Esophagus muscularis mucosa (tissue), 4 donors: ENCODE measurements at regions not wholly inside any gene's neighbourhood (a gene's known extent, or its start where the extent isn't known, plus 50 kb on each side); places are given as distances from the start of the nearest gene placed in this dataset.
"Not testable (repeated sequence)": the region's sequence is repeated elsewhere in the genome, so short reads cannot be mapped to it uniquely, and the experiment has no call there.

Experiments used
- EP300 ChIP-seq: sonication (generic); formaldehyde crosslinking; IDR thresholded peaks from one replicate; pipeline ENCODE4 v1.6.1; 2017; ENCODE audit warnings: antibody characterized with exemption
- POLR2A ChIP-seq: fragments of 450-650 bp; IDR thresholded peaks from one replicate; pipeline ENCODE4 v1.6.1; 2017; ENCODE audit warnings: antibody characterized with exemption, moderate library complexity, mild to moderate bottlenecking, low read depth
- POLR2AphosphoS5 ChIP-seq, 2 donors: sonication (generic); formaldehyde crosslinking; IDR thresholded peaks; one replicate each; pipeline ENCODE4 v1.6.1; 2017; ENCODE audit warnings: antibody characterized with exemption in 2 of 2
- TF ChIP-seq, protein P1 (sequence below), 3 experiments: fragments of 200-600 bp in 2 of 3; fragments of 450-650 bp in 1 of 3; sonication (generic) in 2 of 3; IDR thresholded peaks; one replicate each; pipeline ENCODE4 v1.5.1; 2017 to 2019; ENCODE audit warnings: antibody characterized with exemption in 3 of 3, mild to moderate bottlenecking in 2 of 3, moderate library complexity in 1 of 3

DNA sequence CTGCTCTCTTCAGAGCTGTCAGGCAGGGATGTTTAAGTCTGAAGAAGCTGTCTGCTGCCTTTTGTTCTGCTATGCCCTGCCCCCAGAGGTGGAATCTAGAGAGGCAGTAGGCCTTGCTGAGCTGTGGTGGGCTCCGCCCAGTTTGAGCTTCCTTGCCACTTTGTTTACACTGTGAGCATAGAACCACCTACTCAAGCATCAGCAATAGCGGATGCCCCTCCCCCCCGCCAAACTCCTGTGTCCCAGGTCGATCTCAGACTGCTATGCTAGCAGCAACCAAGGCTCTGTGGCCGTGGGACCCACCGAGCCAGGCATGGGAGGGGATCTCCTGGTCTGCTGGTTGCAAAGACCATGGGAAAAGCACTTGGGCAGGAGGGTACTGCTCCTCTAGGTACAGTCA, 140.5 kb upstream of the PLXNC1 start:
- not testable (repeated sequence) for TF ChIP-seq EP300; POLR2A; POLR2AphosphoS5 (IDR thresholded peaks at IDR 0.05)
- TF ChIP-seq, protein P1, sequence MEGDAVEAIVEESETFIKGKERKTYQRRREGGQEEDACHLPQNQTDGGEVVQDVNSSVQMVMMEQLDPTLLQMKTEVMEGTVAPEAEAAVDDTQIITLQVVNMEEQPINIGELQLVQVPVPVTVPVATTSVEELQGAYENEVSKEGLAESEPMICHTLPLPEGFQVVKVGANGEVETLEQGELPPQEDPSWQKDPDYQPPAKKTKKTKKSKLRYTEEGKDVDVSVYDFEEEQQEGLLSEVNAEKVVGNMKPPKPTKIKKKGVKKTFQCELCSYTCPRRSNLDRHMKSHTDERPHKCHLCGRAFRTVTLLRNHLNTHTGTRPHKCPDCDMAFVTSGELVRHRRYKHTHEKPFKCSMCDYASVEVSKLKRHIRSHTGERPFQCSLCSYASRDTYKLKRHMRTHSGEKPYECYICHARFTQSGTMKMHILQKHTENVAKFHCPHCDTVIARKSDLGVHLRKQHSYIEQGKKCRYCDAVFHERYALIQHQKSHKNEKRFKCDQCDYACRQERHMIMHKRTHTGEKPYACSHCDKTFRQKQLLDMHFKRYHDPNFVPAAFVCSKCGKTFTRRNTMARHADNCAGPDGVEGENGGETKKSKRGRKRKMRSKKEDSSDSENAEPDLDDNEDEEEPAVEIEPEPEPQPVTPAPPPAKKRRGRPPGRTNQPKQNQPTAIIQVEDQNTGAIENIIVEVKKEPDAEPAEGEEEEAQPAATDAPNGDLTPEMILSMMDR (IDR thresholded peaks at IDR 0.05) = not testable (repeated sequence)
